ENCODE measurements at regions not wholly inside any gene's neighbourhood (a gene's known extent, or its start where the extent isn't known, plus 50 kb on each side); places are given as distances from the start of the nearest gene placed in this dataset.

GRCh38 chr20:5492937-5493336, 117.9 kb downstream of the GPCPD1 start:
- no peak for TF ChIP-seq CTCF (IDR thresholded peaks at IDR 0.05; ENCODE audit: insufficient read depth, missing control alignments)
- FAIRE-seq, result no peak
- no peak for DNase-seq (ENCODE audit: insufficient read length, low spot score)

- FAIRE-seq, result no peak
- TF ChIP-seq CTCF (IDR thresholded peaks at IDR 0.05; ENCODE audit: insufficient read depth, missing control alignments), result no peak
- DNase-seq (ENCODE audit: insufficient read length, low spot score), result no peak
These were observed 119.4 kb downstream of the GPCPD1 start for GRCh38 chr20:5491455-5491854.

DNA sequence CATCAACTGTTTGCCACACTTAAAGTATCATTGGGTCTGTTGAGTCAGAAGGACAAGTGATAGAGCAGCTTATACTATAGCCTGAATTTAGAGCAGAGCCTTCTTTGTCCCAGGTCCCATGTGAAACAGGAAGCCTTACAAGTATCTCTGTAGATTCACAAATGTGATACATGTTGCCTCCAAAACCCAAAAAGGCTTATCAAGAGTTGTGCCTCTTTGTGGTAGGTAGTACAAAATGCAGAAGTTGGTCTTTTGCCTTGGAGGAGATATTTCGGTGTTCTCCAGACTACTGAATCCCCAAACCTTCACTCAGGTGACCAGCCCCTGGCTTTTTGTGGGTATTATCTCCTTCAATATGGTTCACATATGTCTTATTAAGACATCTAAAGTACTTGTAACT, 121.2 kb downstream of the GPCPD1 start:
- DNase-seq (ENCODE audit: insufficient read length, low spot score) (no peak), FAIRE-seq (no peak)
- no peak for TF ChIP-seq CTCF (IDR thresholded peaks at IDR 0.05; ENCODE audit: insufficient read depth, missing control alignments)

DNA sequence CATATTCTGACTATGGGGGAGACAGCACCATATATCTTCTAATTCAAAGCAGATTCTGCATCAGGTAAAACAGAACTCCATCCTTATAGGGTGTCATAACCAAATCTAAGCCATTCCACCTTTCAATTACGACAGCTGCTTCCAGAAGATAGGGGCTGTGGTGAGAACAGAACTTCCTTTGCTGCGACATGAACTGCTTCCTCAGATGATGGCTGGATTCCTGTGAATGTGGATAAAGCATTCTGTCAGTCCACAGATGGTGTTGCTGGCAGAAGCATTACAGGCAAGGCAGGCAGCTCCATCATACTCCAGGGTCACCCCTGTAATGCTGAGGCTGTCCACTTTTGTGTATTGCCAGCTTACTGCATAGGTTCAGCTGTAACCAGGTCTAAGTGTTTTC, 122.0 kb downstream of the GPCPD1 start:
- no peak for TF ChIP-seq CTCF (IDR thresholded peaks at IDR 0.05; ENCODE audit: insufficient read depth, missing control alignments)
- FAIRE-seq, result no peak
- no peak for DNase-seq (ENCODE audit: insufficient read length, low spot score)

- no peak for FAIRE-seq
- no peak for TF ChIP-seq CTCF (IDR thresholded peaks at IDR 0.05; ENCODE audit: insufficient read depth, missing control alignments)
- no peak for DNase-seq (ENCODE audit: insufficient read length, low spot score)
These were observed 124.3 kb downstream of the GPCPD1 start for GRCh38 chr20:5486377-5487054.

GRCh38 chr20:5484926-5485325, 125.9 kb downstream of the GPCPD1 start:
- no peak for TF ChIP-seq CTCF (IDR thresholded peaks at IDR 0.05; ENCODE audit: insufficient read depth, missing control alignments)
- no peak for DNase-seq (ENCODE audit: insufficient read length, low spot score)
- no peak for FAIRE-seq

GRCh38 chr20:5484346-5484745, 126.5 kb downstream of the GPCPD1 start:
- no peak for TF ChIP-seq CTCF (IDR thresholded peaks at IDR 0.05; ENCODE audit: insufficient read depth, missing control alignments)
- FAIRE-seq (no peak), DNase-seq (ENCODE audit: insufficient read length, low spot score) (no peak)

Data from D721Med (cell line).